ENCODE measurements at regions not wholly inside any gene's neighbourhood (a gene's known extent, or its start where the extent isn't known, plus 50 kb on each side); places are given as distances from the start of the nearest gene placed in this dataset.

DNA sequence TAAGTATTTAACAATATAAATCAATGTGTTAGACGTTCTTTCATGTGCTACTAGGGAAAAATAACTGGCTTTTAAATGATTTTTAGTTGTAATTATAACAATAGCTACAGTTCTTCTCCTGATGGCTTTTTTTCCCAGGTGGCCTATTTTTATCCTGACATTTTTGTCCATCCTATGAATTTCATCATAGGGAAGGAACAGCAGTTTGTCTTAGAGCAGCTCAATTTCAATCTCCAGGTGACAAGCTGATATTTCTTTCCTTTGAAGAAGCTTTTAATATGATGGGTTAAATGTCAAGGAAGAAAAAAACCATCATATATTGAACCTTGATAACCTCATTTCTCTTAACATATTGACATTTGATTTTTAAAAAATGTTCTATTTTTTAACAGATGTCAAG lies 163.0 kb upstream of the AGA start:
- no peaks in the 10 kb centered on the region for H3K27me3 ChIP-seq (ENCODE audit: control insufficient read depth in 3 of 3, insufficient read depth in 3 of 3, low read length in 3 of 3)
- H3K36me3 ChIP-seq (ENCODE audit: control insufficient read depth in 3 of 3, insufficient read depth in 3 of 3, low read length in 3 of 3) = no peaks in the 10 kb centered on the region
- no peak overlapping the region for H3K9ac ChIP-seq (ENCODE audit: low read depth in 1 of 3, low read length in 3 of 3)
- H3K4me1 ChIP-seq (ENCODE audit: control insufficient read depth in 3 of 3, insufficient read depth in 3 of 3, low read length in 3 of 3) = no peaks in the 10 kb centered on the region
- H3K4me3 ChIP-seq (ENCODE audit: low read length in 3 of 3) = no peak overlapping the region
- H3K27ac ChIP-seq (ENCODE audit: low read depth, low read length) = no peak overlapping the region
- no peaks in the 10 kb centered on the region for H3K9me3 ChIP-seq (ENCODE audit: control insufficient read depth in 3 of 3, low read length in 3 of 3)

DNA sequence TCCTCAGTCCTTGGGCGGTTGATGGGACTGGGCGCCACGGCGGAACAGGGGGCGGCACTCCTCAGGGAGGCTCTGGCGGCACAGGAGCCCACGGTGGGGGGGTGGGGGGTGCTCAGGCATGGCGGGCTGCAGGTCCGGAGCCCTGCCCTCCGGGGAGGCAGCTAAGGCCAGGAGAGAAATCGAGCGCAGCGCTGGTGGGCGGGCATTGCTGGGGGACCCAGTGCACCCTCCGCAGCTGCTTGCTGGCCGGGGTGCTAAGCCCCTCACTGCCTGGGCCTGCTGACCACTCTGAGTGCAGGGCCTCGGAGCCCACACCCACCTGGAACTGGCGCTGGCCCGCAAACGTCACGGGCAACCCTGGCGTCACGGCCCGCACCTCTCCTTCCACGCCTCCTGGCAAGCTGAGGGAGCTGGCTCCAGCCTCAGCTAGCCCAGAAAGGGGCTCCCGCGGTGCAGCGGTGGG lies 164.9 kb upstream of the AGA start:
- H3K4me1 ChIP-seq (ENCODE audit: control insufficient read depth in 3 of 3, insufficient read depth in 3 of 3, low read length in 3 of 3) = no peaks in the 10 kb centered on the region
- no peaks in the 10 kb centered on the region for H3K36me3 ChIP-seq (ENCODE audit: control insufficient read depth in 3 of 3, insufficient read depth in 3 of 3, low read length in 3 of 3)
- no peak overlapping the region for H3K9ac ChIP-seq (ENCODE audit: low read depth in 1 of 3, low read length in 3 of 3)
- no peak overlapping the region for H3K4me3 ChIP-seq (ENCODE audit: low read length in 3 of 3)
- no peaks in the 10 kb centered on the region for H3K9me3 ChIP-seq (ENCODE audit: control insufficient read depth in 3 of 3, low read length in 3 of 3)
- no peak overlapping the region for H3K27ac ChIP-seq (ENCODE audit: low read depth, low read length)
- no peaks in the 10 kb centered on the region for H3K27me3 ChIP-seq (ENCODE audit: control insufficient read depth in 3 of 3, insufficient read depth in 3 of 3, low read length in 3 of 3)

DNA sequence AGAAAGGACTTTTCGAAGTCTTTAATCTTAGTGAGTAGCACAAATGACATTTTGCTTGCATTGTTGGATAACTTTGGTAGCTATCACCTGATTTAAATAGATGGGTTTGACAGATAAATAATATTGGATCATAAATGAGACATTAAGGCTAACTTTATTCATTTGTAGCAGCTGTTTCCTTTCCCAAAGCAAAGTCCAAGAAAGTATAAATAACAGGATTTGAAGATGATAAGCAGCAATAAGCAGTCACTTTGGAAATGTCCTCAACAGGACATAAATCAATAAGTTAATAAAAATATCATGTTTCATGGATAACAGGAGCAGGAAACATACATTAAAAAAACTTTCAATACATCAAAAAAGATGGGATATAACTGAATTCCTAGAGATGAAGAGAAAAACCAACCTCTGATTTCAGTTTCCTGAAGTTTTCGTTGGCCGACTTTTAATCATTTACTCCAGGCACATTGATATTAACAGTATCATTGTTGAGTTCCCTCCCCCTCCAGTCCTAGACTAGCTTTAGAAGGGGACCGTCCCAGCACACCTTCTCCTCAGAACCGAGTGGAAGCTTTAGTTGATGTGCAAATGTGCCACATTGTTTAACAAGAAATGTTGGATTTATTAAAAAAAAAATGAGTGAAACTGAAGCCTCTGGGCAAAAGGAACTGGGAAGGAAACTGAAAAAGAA lies 169.9 kb upstream of the AGA start:
- H3K4me3 ChIP-seq (ENCODE audit: low read length in 3 of 3) = no peak overlapping the region
- no peaks in the 10 kb centered on the region for H3K4me1 ChIP-seq (ENCODE audit: control insufficient read depth in 3 of 3, insufficient read depth in 3 of 3, low read length in 3 of 3)
- H3K36me3 ChIP-seq (ENCODE audit: control insufficient read depth in 3 of 3, insufficient read depth in 3 of 3, low read length in 3 of 3) = no peaks in the 10 kb centered on the region
- H3K27me3 ChIP-seq (ENCODE audit: control insufficient read depth in 3 of 3, insufficient read depth in 3 of 3, low read length in 3 of 3) = no peaks in the 10 kb centered on the region
- H3K9me3 ChIP-seq (ENCODE audit: control insufficient read depth in 3 of 3, low read length in 3 of 3) = no peaks in the 10 kb centered on the region
- H3K27ac ChIP-seq (ENCODE audit: low read depth, low read length) = no peak overlapping the region
- no peak overlapping the region for H3K9ac ChIP-seq (ENCODE audit: low read depth in 1 of 3, low read length in 3 of 3)

DNA sequence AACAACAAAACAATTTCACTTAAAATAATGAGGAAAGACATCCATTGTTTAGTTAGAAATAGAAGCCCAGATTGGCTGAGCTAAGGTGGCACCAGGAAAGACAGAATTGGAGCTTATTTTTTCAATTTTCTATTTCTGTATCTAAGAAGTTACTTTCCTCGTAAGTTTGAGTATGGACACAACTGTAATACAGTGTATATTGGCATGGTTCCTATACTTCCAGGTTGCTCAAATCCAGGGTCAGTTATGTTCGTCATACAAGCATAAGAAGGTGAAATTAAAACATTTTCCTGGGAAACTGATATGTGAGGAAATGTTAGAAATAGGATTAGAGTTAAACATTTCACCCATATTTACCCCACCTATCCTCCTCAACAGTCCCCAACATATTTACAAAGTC lies 170.4 kb upstream of the AGA start:
- no peaks in the 10 kb centered on the region for H3K4me1 ChIP-seq (ENCODE audit: control insufficient read depth in 3 of 3, insufficient read depth in 3 of 3, low read length in 3 of 3)
- no peaks in the 10 kb centered on the region for H3K36me3 ChIP-seq (ENCODE audit: control insufficient read depth in 3 of 3, insufficient read depth in 3 of 3, low read length in 3 of 3)
- H3K4me3 ChIP-seq (ENCODE audit: low read length in 3 of 3) = no peak overlapping the region
- no peaks in the 10 kb centered on the region for H3K27me3 ChIP-seq (ENCODE audit: control insufficient read depth in 3 of 3, insufficient read depth in 3 of 3, low read length in 3 of 3)
- no peaks in the 10 kb centered on the region for H3K9me3 ChIP-seq (ENCODE audit: control insufficient read depth in 3 of 3, low read length in 3 of 3)
- H3K27ac ChIP-seq (ENCODE audit: low read depth, low read length) = no peak overlapping the region
- no peak overlapping the region for H3K9ac ChIP-seq (ENCODE audit: low read depth in 1 of 3, low read length in 3 of 3)

DNA sequence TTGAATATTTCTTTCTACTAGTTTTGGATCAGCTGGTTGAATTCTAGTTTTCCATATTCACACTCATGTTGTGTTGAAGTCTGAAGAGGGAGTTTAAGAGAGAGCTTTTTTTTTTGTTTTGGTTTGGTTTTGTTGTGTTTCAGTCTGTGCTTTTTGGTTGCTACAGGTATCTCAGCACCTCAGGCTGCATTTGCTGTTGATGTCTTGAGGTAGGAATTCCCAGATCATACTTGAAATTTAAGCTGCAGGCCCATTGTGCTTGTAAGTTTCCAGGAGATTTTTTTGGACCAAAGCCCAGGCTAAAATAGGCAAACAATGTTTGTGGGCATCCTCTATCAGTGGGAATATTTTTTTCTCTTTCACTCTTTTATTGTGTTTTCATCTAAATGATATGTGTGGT lies 190.2 kb upstream of the AGA start:
- Histone ChIP-seq H3K9ac (ENCODE audit: low read depth in 1 of 3, low read length in 3 of 3) (no peak overlapping the region), H3K4me1 (ENCODE audit: control insufficient read depth in 3 of 3, insufficient read depth in 3 of 3, low read length in 3 of 3) (no peaks in the 10 kb centered on the region), H3K4me3 (ENCODE audit: low read length in 3 of 3) (no peak overlapping the region), H3K36me3 (ENCODE audit: control insufficient read depth in 3 of 3, insufficient read depth in 3 of 3, low read length in 3 of 3) (no peaks in the 10 kb centered on the region), H3K9me3 (ENCODE audit: control insufficient read depth in 3 of 3, low read length in 3 of 3) (no peaks in the 10 kb centered on the region), H3K27me3 (ENCODE audit: control insufficient read depth in 3 of 3, insufficient read depth in 3 of 3, low read length in 3 of 3) (no peaks in the 10 kb centered on the region), H3K27ac (ENCODE audit: low read depth, low read length) (no peak overlapping the region)

DNA sequence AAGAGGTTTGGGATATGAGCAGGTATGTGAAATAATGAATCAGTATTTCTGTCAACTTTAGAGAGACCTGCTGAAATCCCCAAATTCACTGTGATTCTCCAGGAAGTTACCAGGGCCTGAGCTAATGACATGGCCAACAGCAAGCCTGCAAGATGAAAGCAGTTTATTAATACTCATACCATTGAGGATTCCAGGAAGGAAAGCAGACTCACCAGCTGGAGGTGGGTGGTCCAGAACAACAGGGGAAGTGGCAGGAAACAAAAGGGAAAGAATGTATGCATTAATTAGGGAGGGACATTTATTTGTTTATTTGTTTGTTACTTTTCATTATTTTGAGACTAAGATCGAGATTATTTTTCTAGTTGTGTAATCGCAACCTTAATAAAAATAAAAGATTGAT lies 196.6 kb upstream of the AGA start:
- no peaks in the 10 kb centered on the region for H3K4me1 ChIP-seq (ENCODE audit: control insufficient read depth in 3 of 3, insufficient read depth in 3 of 3, low read length in 3 of 3)
- no peaks in the 10 kb centered on the region for H3K9me3 ChIP-seq (ENCODE audit: control insufficient read depth in 3 of 3, low read length in 3 of 3)
- H3K9ac ChIP-seq (ENCODE audit: low read depth in 1 of 3, low read length in 3 of 3) = no peak overlapping the region
- no peak overlapping the region for H3K4me3 ChIP-seq (ENCODE audit: low read length in 3 of 3)
- no peaks in the 10 kb centered on the region for H3K36me3 ChIP-seq (ENCODE audit: control insufficient read depth in 3 of 3, insufficient read depth in 3 of 3, low read length in 3 of 3)
- no peaks in the 10 kb centered on the region for H3K27me3 ChIP-seq (ENCODE audit: control insufficient read depth in 3 of 3, insufficient read depth in 3 of 3, low read length in 3 of 3)
- no peak overlapping the region for H3K27ac ChIP-seq (ENCODE audit: low read depth, low read length)

DNA sequence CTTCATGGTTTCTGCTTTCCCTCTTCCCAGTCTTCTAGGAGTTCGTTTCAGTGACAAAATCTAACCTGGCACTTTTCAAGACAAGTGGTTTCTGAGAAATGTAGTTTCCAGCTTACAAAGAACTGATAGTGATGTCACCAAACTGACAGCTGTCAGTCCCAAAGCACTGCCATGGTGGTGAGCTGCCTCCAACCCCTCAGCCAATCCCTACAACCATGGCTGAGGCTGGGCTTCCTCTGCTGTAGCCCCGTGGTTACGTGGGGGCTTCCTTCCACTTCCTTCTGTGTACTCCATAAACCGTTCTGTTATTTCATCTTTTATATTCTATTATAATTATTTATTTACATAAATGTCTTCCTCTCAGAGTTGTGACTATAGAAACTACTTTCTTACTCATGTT lies 198.6 kb upstream of the AGA start:
- Histone ChIP-seq H3K36me3 (ENCODE audit: control insufficient read depth in 3 of 3, insufficient read depth in 3 of 3, low read length in 3 of 3) (no peaks in the 10 kb centered on the region), H3K4me1 (ENCODE audit: control insufficient read depth in 3 of 3, insufficient read depth in 3 of 3, low read length in 3 of 3) (no peaks in the 10 kb centered on the region), H3K4me3 (ENCODE audit: low read length in 3 of 3) (no peak overlapping the region), H3K27ac (ENCODE audit: low read depth, low read length) (no peak overlapping the region), H3K9ac (ENCODE audit: low read depth in 1 of 3, low read length in 3 of 3) (no peak overlapping the region), H3K9me3 (ENCODE audit: control insufficient read depth in 3 of 3, low read length in 3 of 3) (no peaks in the 10 kb centered on the region), H3K27me3 (ENCODE audit: control insufficient read depth in 3 of 3, insufficient read depth in 3 of 3, low read length in 3 of 3) (no peaks in the 10 kb centered on the region)

DNA sequence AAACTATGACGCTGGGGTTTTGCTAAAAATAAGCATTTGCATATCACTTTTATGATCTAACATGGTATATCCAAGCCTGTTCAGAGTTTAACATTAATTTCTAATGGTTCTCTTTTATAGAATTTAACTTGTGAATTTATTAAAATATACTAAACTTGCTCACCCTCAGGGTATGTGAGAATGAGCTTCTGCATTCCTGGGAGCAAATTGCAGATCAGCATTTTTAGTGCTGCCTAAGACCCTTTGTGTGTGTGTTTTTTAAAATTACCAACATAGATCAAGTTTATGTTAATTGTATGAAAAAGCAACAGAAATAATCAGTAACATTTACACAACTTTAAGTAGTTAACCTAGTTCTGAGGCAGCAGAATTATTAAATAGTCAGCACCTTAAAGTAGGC lies 218.0 kb upstream of the AGA start:
- Histone ChIP-seq H3K9ac (ENCODE audit: low read depth in 1 of 3, low read length in 3 of 3) (no peak overlapping the region), H3K27me3 (ENCODE audit: control insufficient read depth in 3 of 3, insufficient read depth in 3 of 3, low read length in 3 of 3) (no peaks in the 10 kb centered on the region), H3K9me3 (ENCODE audit: control insufficient read depth in 3 of 3, low read length in 3 of 3) (peaks cover 0 to 3% (median 3%) of the 10 kb centered on the region in 3 donors), H3K4me1 (ENCODE audit: control insufficient read depth in 3 of 3, insufficient read depth in 3 of 3, low read length in 3 of 3) (no peaks in the 10 kb centered on the region), H3K4me3 (ENCODE audit: low read length in 3 of 3) (no peak overlapping the region), H3K36me3 (ENCODE audit: control insufficient read depth in 3 of 3, insufficient read depth in 3 of 3, low read length in 3 of 3) (no peaks in the 10 kb centered on the region), H3K27ac (ENCODE audit: low read depth, low read length) (no peak overlapping the region)

DNA sequence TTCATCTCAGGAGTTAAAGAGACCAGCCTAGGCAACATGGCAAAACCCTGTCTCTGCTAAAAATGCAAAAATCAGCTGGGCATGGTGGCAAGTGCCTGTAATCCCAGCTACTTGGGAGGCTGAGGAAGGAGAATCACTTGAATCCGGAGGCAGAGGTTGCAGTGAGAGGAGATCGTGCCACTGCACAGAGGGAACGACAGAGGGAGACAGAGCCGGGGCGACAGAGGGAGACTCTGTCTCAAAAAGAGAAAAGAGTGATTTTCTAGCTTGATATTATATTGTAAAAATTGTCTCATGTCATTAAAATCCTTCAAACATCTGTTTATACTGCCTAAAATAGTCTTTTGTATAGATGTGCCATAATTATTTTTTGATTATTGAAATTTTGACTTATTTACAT lies 225.4 kb upstream of the AGA start:
- Histone ChIP-seq H3K27me3 (ENCODE audit: control insufficient read depth in 3 of 3, insufficient read depth in 3 of 3, low read length in 3 of 3) (no peaks in the 10 kb centered on the region), H3K9ac (ENCODE audit: low read depth in 1 of 3, low read length in 3 of 3) (no peak overlapping the region), H3K4me1 (ENCODE audit: control insufficient read depth in 3 of 3, insufficient read depth in 3 of 3, low read length in 3 of 3) (no peaks in the 10 kb centered on the region), H3K4me3 (ENCODE audit: low read length in 3 of 3) (no peak overlapping the region), H3K36me3 (ENCODE audit: control insufficient read depth in 3 of 3, insufficient read depth in 3 of 3, low read length in 3 of 3) (no peaks in the 10 kb centered on the region), H3K9me3 (ENCODE audit: control insufficient read depth in 3 of 3, low read length in 3 of 3) (no peaks in the 10 kb centered on the region), H3K27ac (ENCODE audit: low read depth, low read length) (no peak overlapping the region)

DNA sequence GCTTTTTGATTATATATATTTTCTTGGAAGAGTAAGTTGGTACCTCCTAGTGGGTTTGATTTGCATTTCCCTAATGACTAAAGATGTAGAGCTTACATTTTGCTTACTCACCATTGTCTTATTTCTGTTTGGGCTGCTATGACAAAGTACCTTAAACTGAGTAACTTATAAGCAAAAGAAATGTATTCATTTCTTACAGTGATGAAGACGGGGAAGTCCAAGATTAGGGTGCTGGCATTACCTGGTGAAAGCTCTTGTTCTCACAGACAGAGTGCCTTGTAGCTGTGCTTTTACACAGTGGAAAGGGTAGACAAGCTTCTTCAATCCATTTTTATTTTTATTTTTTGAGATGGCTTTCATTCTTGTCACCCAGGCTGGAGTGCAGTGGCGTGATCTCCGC lies 229.2 kb upstream of the AGA start:
- no peak overlapping the region for H3K9ac ChIP-seq (ENCODE audit: low read depth in 1 of 3, low read length in 3 of 3)
- H3K9me3 ChIP-seq (ENCODE audit: control insufficient read depth in 3 of 3, low read length in 3 of 3) = no peaks in the 10 kb centered on the region
- H3K4me3 ChIP-seq (ENCODE audit: low read length in 3 of 3) = no peak overlapping the region
- H3K27me3 ChIP-seq (ENCODE audit: control insufficient read depth in 3 of 3, insufficient read depth in 3 of 3, low read length in 3 of 3) = no peaks in the 10 kb centered on the region
- no peaks in the 10 kb centered on the region for H3K36me3 ChIP-seq (ENCODE audit: control insufficient read depth in 3 of 3, insufficient read depth in 3 of 3, low read length in 3 of 3)
- no peaks in the 10 kb centered on the region for H3K4me1 ChIP-seq (ENCODE audit: control insufficient read depth in 3 of 3, insufficient read depth in 3 of 3, low read length in 3 of 3)
- no peak overlapping the region for H3K27ac ChIP-seq (ENCODE audit: low read depth, low read length)

Measured in skeletal muscle tissue (tissue), 3 donors.